Fibroblast of lung (primary cell): ENCODE measurements at regions not wholly inside any gene's neighbourhood (a gene's known extent, or its start where the extent isn't known, plus 50 kb on each side); places are given as distances from the start of the nearest gene placed in this dataset.

Experiments
- CTCF ChIP-seq, 2 donors: IDR thresholded peaks in 1 of 2; conservative IDR thresholded peaks in 1 of 2; 1 replicate in 1 of 2; 2 replicates in 1 of 2; pipeline ENCODE4 v1.5.1; 2011 to 2012; ENCODE audit warnings: low read length in 2 of 2, control low read depth in 1 of 2, inconsistent platforms in 1 of 2, low read depth in 1 of 2, mild to moderate bottlenecking in 1 of 2
- EZH2 ChIP-seq: IDR thresholded peaks from 2 replicates; pipeline ENCODE4 v1.5.1; 2012; ENCODE audit warnings: low read length, control low read depth, mild to moderate bottlenecking; ENCODE audit errors: missing control alignments

GRCh38 chr1:97014426-97014825 is 292.8 kb downstream of the PTBP2 start:
- no peak for TF ChIP-seq CTCF (conservative IDR thresholded peaks at IDR 0.05 in 1 of 2, IDR thresholded peaks at IDR 0.05 in 1 of 2; ENCODE audit: low read depth in 1 of 2, low read length in 2 of 2)
- no peak for TF ChIP-seq EZH2
